Cardiac septum (tissue), 1 donor: ENCODE measurements at regions not wholly inside any gene's neighbourhood (a gene's known extent, or its start where the extent isn't known, plus 50 kb on each side); places are given as distances from the start of the nearest gene placed in this dataset.

Source experiments
- DNase-seq: peaks from one replicate; pipeline ENCODE4 v3.0.0-alpha.2; 2020; ENCODE audit warnings: low spot score
- intact Hi-C: fragments of 100-400 bp; cut with DNase I; formaldehyde crosslinking; loops from one replicate; pipeline ENCODE4 v1.14.0; 2022
- donor health status: DM: no; HTN: no; CAD: no.

DNA sequence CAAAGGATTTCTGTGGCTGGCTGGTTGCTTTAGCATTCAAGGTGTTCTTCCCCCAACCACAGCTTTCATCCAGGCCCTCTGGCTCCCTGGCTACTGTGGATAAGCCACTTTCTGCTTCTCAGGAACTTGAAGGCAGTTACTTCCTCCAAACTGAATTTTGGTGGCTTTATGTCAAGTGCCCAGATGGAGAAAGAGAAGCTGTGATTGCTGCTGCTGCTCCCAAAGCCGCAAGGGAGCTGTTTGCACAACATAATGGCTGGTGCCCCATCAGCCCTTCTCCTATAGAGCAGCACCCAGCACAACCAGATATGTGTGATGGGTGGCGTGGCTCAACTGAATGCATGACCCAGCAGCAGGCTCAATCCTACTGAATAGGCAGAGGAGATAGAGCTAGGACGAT, 465.2 kb downstream of the MAFB start:
- intact Hi-C loops = no loop called here
- no peak for DNase-seq

DNA sequence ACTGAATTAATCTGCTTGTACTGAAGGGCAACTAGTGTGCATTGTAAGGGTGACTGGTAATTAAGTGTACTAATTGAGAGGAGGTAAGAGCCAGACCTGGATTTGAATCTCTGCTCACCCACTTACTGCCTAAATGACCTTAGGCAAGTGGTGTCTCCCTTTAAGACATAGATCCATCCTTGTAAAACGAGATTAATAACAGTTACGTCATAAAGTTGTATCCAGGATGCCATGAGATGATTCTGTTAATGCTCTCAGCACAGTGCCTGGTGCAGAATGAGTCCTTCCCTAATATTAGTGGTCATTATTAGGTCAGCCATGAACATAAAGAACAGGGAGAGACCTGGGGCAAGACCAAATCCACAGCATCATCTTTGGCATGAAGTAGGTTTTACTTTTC, 470.1 kb downstream of the MAFB start:
- intact Hi-C loops = no loop called here
- DNase-seq = no peak

GRCh38 chr20:40218316-40218969, 470.6 kb downstream of the MAFB start:
- intact Hi-C loops = no loop called here

DNA sequence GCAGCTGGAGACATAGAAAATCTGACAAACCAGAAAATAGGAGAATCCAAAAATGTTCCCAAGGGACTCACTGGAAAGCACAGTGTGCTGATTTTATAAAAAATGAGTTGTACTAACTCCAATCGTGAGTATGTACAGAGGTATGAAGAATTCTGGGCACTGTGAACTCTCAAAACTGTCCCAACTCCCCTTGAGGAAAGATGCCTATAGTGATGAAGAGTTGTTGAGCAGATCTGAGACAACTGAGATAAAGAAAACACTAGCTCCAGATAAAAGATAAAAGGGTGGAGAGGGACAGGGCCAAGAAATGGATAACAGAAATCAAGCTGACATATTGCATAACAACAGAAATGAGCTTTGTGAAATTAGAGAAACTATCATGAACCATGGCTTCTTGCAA, 481.4 kb downstream of the MAFB start:
- intact Hi-C loops = no loop called here
- DNase-seq = no peak

More at GRCh38 chr20:40218316-40218969, 470.6 kb downstream of the MAFB start:
- no peak for DNase-seq

- DNase-seq = no peak
- intact Hi-C loops = no loop called here
Measured at GRCh38 chr20:40205971-40206370, 483.1 kb downstream of the MAFB start.

DNA sequence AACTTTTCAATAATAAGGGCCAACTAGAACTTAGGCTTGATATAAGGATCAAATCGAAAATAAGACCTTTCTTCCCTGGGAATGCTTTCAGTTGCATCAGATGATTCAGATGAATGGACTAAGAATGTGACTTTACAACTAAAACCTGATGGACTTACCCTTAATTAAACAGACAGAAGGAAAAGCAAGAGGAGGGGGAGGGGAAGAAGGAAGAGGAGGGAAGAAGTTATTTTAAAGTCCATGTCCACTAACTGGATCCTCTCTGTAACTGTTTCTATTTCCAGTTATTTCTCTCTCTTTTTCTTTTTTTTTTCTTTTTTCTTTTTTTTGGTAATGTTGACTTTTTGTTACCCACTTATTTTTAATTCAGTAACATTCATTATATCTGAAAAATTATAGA, 486.0 kb downstream of the MAFB start:
- no peak for DNase-seq
- intact Hi-C loops = no loop called here

- intact Hi-C loops = no loop called here
Measured at GRCh38 chr20:40197691-40198090, 491.3 kb downstream of the MAFB start.

GRCh38 chr20:40196846-40197436, 492.1 kb downstream of the MAFB start:
- intact Hi-C loops = no loop called here
- DNase-seq = no peak

More at GRCh38 chr20:40197691-40198090, 491.3 kb downstream of the MAFB start:
- no peak for DNase-seq

- intact Hi-C loops = no loop called here
- DNase-seq = no peak
Measured at GRCh38 chr20:40195742-40196141, 493.3 kb downstream of the MAFB start.

GRCh38 chr20:40192529-40192928, 496.5 kb downstream of the MAFB start:
- intact Hi-C loops = no loop called here
- DNase-seq = no peak

DNA sequence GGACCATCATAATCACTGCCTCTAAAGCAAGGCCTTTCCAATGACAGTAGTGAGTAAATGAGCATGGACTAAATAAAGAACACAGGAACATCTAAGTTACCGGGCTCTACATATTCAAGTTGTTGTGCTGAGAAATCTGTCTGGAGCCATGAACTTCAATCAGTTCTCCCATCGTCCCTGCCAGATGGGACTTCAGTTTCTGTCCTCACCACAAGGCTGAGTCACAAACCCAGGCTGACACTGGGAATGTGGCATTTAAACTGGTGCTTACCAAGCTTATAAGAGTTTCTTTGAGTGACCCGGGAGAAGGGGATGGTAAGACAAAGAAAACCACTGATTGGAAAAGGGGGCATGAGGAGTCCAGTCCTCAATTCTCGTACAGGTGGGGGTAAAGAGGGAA, 497.0 kb downstream of the MAFB start:
- DNase-seq = no peak
- intact Hi-C loops = no loop called here

DNA sequence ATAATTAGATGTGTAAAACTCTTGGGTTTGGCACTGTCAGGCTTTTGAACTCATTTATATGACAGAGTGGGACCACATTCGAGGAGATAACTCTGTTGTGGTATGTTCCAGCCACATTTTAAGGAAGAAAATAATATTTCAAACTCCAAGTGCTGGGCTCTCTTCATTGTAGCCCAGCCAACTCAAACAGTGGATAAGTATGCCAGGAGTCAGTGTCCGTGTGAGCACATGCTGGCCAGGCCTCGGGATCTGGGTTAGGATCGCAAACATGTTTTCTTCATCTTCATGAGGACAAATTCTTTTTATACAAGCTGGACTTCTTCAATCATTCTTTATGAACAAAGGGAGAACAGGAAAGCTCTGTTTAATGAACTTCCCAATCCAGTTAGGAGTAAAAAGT, 497.5 kb downstream of the MAFB start:
- no peak for DNase-seq
- intact Hi-C loops = no loop called here

DNA sequence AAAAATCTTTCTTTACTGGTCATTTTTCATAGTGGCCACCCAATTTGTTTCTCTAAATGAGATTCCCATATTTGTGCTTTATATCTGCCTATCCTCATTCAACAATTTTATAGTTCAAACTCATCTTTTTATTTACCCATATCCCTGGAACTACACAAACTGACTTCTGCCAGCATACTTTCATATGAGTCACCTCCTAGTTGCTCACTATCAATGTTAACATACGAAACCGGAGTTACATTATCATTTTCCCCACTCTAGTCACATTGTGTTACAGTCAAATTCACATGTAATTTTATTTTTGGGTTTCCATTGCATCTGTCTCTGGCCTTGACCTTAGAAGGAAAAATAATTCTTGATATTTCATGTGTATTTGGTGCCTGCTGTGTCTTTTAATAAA, 499.4 kb downstream of the MAFB start:
- intact Hi-C loops = no loop called here
- DNase-seq = no peak

DNA sequence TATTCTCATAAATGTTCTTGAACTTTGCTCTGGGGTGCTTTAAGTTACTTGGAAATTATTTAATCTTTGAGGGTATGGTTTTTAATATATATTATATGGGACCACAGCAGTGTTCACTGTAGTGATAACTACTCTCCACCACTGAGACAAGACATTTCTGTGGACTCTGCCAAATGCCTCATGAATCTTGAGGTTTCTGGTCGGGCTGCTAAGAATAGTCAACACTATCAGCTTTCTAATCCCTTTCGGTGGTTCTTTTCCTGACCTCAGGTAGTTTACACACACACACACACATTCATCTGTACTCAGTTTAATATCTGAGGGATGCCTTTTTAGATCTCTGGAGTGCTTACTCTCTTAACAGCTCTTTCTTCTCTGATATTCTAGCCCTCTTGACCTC, 500.7 kb downstream of the MAFB start:
- intact Hi-C loops = no loop called here
- no peak for DNase-seq

DNA sequence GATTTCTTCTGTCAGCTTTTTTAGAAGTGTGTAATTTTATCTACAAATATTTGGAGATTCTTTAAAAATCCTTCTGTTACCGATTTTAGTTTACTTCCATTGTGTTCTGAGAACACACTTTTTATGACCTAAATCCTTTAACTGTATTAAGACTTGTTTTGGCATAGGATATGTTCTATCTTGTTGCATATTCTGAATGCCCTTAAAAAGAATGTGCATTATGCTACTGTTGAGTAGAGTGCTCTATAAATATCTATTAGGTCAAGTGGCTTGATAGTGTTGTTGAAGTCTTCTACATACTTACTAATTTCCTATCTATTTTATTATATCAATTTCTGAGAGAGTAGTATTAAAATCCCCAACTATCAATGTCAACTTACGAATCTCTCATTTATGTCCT, 502.2 kb downstream of the MAFB start:
- DNase-seq = no peak
- intact Hi-C loops = no loop called here

DNA sequence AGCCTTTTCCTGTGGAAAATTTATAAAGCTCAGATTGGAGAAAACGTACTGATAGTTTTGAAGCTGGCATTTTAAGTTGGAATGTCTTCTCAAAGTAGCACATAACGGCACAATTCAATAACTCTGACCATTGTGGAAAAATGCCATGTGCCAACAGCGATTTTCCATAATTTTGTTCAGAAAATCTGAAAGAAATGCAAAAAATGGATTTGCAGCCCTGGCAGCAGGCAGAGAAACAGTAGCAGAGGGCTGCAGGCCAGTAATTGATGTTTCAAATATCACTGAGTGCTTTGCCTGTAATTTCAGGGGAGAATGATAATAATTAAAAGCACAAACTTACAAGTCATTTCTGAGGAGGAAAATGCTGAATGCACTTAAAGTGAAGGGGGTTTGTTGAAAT, 507.4 kb downstream of the MAFB start:
- intact Hi-C loops = no loop called here
- no peak for DNase-seq

DNA sequence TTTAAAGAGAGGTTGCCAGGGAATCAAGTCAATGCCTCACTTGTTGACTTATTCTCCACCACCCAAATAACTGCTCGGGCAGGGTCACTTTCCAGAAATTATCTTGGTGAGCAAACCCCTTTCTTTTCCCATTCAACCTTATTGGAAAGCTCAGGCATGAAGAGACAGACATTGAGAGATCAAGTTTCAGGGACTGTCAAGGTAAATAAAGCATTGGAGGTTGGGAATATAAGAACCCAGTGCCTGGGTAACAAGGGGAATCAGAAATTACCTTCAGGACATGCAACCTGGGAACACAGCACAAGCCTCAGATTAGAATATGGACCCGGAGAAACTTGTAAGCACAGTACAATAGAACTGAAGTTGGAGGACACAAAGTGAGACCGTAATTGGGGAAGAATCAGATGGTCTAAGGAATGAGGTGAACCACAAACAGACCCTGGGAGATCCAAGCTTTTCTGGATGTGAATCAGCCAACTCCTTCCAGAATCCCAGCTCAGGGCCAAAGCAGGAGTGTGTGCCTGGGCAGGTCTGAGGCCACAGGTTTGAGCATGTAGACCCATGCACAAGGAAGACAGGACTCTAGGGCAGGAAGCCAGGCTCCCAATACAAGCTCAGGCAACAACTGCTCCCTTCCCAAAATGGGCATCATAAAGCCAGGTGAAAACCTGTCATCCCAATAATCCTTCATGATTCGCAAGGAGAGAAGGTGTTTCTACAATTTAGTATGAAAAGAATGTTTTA, 512.8 kb downstream of the MAFB start:
- no peak for DNase-seq
- intact Hi-C loops = no loop called here

- no peak for DNase-seq
- intact Hi-C loops = no loop called here
Measured at GRCh38 chr20:40175296-40175695, 513.7 kb downstream of the MAFB start.

- intact Hi-C loops = no loop called here
- DNase-seq = no peak
Measured at GRCh38 chr20:40173872-40174271, 515.2 kb downstream of the MAFB start.

- DNase-seq = no peak
- intact Hi-C loops = no loop called here
Measured at GRCh38 chr20:40168981-40169620, 519.9 kb downstream of the MAFB start.

GRCh38 chr20:40161391-40161790, 527.6 kb downstream of the MAFB start:
- intact Hi-C loops = no loop called here

More at GRCh38 chr20:40161391-40161790, 527.6 kb downstream of the MAFB start:
- DNase-seq = no peak
